GM21423 (cell line): ENCODE measurements at regions not wholly inside any gene's neighbourhood (a gene's known extent, or its start where the extent isn't known, plus 50 kb on each side); places are given as distances from the start of the nearest gene placed in this dataset.
"Not testable (repeated sequence)": the region's sequence is repeated elsewhere in the genome, so short reads cannot be mapped to it uniquely, and the experiment has no call there.

Experiments used
- ATAC-seq: cut with Tn5 transposase; IDR thresholded peaks from one replicate; pipeline ENCODE4 v1.9.1; 2021; ENCODE audit warnings: mild to moderate bottlenecking, moderate library complexity; ENCODE audit not compliant: unreplicated experiment

GRCh38 chr14:48325486-48325885, 650.1 kb upstream of the MDGA2 start:
- no peak for ATAC-seq

GRCh38 chr14:48323665-48324064, 648.3 kb upstream of the MDGA2 start:
- ATAC-seq, result no peak

GRCh38 chr14:48319823-48320222, 644.4 kb upstream of the MDGA2 start:
- no peak for ATAC-seq

- ATAC-seq, result no peak
Observed at GRCh38 chr14:48304729-48305128, 629.3 kb upstream of the MDGA2 start.

- no peak for ATAC-seq
Observed at GRCh38 chr14:48289701-48290100, 614.3 kb upstream of the MDGA2 start.

GRCh38 chr14:48285217-48285616, 609.8 kb upstream of the MDGA2 start:
- not testable (repeated sequence) for ATAC-seq

- ATAC-seq, result no peak
Observed at GRCh38 chr14:48275301-48275700, 599.9 kb upstream of the MDGA2 start.

- no peak for ATAC-seq
Observed at GRCh38 chr14:48274826-48275225, 599.4 kb upstream of the MDGA2 start.

- ATAC-seq, result not testable (repeated sequence)
Observed at GRCh38 chr14:48267926-48268325, 592.5 kb upstream of the MDGA2 start.

GRCh38 chr14:48266201-48266600, 590.8 kb upstream of the MDGA2 start:
- not testable (repeated sequence) for ATAC-seq

GRCh38 chr14:48261436-48261835, 586.0 kb upstream of the MDGA2 start:
- no peak for ATAC-seq

GRCh38 chr14:48260394-48261295, 585.2 kb upstream of the MDGA2 start:
- not testable (repeated sequence) for ATAC-seq

- ATAC-seq, result not testable (repeated sequence)
Observed at GRCh38 chr14:48259876-48260275, 584.5 kb upstream of the MDGA2 start.

- not testable (repeated sequence) for ATAC-seq
Observed at GRCh38 chr14:48259232-48259631, 583.8 kb upstream of the MDGA2 start.

- not testable (repeated sequence) for ATAC-seq
Observed at GRCh38 chr14:48258703-48259102, 583.3 kb upstream of the MDGA2 start.

- no peak for ATAC-seq
Observed at GRCh38 chr14:48253020-48253419, 577.6 kb upstream of the MDGA2 start.

- no peak for ATAC-seq
Observed at GRCh38 chr14:48251290-48251689, 575.9 kb upstream of the MDGA2 start.

- no peak for ATAC-seq
Observed at GRCh38 chr14:48250575-48250974, 575.2 kb upstream of the MDGA2 start.

- no peak for ATAC-seq
Observed at GRCh38 chr14:48247977-48248376, 572.6 kb upstream of the MDGA2 start.

- ATAC-seq, result no peak
Observed at GRCh38 chr14:48243900-48244299, 568.5 kb upstream of the MDGA2 start.

- ATAC-seq, result no peak
Observed at GRCh38 chr14:48229091-48229490, 553.7 kb upstream of the MDGA2 start.

- ATAC-seq, result no peak
Observed at GRCh38 chr14:48193893-48194292, 518.5 kb upstream of the MDGA2 start.

- not testable (repeated sequence) for ATAC-seq
Observed at GRCh38 chr14:48149624-48150023, 474.2 kb upstream of the MDGA2 start.
